ENCODE measurements at regions not wholly inside any gene's neighbourhood (a gene's known extent, or its start where the extent isn't known, plus 50 kb on each side); places are given as distances from the start of the nearest gene placed in this dataset.

DNA sequence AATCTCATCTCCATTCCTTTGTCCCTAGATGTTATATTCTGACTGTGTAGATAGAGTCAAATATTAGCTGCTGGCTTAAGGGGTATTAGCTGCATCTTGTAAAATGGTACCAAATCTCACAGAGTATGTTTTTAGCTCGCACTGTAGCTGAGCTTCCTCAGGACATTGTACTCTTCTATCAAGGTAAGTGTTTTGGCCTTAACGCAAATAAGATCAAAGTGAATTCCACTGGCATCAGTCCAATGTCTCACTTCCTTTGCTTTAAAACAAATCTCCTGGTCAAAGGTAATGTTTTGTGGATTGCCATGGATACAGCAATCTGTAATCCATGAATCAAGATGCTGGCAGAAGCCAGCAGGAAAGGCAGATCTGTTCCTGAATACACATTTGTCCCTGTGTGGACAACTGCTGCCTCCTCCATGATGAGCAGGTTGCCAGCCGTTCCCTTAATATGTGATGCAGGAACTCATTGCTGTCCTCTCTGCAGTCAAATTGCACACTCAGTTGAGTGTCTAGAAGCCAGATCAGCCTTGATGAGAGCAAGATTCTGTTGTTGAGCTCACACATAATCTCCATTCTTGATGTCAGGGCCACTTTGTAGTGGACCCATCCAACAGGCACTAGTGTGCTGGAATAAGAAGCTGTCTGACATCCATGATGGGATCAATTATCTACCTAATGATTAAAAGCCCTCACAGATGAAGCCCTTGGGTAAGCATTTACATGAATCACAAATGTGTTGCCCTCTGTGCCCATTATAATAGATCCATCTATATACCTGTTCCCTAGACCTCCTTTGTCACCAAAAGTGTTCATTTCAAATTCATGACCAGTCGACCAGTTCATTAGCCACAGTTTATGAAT lies 96.6 kb upstream of the AGTR1 start:
- TF ChIP-seq, protein P1, sequence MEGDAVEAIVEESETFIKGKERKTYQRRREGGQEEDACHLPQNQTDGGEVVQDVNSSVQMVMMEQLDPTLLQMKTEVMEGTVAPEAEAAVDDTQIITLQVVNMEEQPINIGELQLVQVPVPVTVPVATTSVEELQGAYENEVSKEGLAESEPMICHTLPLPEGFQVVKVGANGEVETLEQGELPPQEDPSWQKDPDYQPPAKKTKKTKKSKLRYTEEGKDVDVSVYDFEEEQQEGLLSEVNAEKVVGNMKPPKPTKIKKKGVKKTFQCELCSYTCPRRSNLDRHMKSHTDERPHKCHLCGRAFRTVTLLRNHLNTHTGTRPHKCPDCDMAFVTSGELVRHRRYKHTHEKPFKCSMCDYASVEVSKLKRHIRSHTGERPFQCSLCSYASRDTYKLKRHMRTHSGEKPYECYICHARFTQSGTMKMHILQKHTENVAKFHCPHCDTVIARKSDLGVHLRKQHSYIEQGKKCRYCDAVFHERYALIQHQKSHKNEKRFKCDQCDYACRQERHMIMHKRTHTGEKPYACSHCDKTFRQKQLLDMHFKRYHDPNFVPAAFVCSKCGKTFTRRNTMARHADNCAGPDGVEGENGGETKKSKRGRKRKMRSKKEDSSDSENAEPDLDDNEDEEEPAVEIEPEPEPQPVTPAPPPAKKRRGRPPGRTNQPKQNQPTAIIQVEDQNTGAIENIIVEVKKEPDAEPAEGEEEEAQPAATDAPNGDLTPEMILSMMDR (IDR thresholded peaks at IDR 0.05; ENCODE audit: low read depth, low read length, poor library complexity, severe bottlenecking): no peak
- TF ChIP-seq EZH2phosphoT487 (IDR thresholded peaks at IDR 0.05; ENCODE audit: borderline replicate concordance, low read length): no peak
